HG03175 (cell line): ENCODE measurements at regions not wholly inside any gene's neighbourhood (a gene's known extent, or its start where the extent isn't known, plus 50 kb on each side); places are given as distances from the start of the nearest gene placed in this dataset.

Experiments used
- ATAC-seq: cut with Tn5 transposase; IDR thresholded peaks from one replicate; pipeline ENCODE4 v1.9.1; 2021; ENCODE audit warnings: mild to moderate bottlenecking, moderate library complexity; ENCODE audit not compliant: unreplicated experiment

DNA sequence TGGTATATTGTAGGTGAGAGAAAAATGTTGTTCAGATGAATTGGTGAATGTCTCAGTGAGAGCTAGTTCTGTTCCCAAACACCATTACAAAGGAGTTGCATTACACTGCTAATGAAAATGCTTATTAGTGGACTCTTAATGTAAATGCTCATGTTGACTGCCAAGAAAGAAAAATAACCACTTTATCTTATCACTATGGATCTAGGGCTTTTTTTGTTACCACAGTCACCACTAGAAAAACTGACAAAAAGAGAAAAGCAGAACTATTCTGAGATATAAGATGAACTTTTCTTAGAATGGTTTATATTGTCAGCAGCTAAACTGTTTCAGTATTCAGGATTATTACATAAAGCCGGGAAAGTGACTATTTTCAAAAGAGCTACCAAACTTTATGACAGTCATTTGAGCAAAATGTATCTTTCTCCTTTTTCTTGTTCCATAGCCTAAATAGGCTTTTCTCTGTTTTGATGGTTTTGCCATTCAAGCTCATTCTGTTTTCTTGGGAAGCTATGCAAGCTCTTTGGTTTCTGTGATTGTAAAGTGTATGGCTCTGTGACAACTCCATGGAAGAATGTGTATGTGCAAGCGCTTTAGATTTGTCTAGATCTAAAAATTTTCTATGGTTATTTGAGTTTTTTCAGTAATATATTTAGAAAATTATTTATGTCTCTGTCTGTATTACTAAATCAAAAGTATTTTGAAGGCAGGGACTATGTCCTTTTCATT, 64.2 kb upstream of the DPH5 start:
- no peak for ATAC-seq

DNA sequence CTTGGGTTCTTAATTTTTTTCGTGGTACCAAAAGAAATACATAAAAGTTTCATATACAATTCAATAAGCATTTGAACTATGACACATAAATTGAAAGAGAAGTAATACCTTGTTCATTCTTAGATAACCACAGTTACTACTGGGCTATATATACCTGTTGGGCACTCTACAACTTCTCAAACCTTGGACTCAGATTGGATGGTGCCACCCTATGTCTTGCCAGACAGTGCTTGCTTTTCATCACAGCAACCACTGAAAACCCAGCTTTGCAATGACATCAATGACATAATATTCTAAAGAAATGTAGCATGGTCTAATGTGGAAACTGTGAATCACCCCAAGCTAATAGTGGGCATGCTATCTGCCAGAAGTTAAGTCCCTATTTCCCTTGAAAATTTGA, 62.8 kb upstream of the DPH5 start:
- no peak for ATAC-seq

DNA sequence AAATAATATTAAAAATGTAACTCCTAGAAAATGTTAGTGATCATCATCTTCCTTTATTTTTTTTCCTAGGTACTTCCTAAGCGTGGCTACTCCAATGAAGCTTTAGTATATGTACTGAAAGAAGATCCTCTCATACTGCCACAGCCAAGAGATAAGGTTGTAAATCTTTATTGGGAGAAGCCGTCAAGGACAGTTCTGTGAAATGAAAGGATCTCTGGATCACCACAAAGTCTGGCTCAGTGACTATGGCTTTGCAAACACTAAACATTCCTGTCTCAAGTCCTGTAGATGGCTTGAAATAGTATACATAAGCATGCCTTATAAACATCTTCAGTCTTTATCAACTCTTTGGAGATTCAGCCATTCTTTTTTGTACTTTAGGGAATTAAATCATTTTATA, 61.2 kb upstream of the DPH5 start:
- no peak for ATAC-seq

DNA sequence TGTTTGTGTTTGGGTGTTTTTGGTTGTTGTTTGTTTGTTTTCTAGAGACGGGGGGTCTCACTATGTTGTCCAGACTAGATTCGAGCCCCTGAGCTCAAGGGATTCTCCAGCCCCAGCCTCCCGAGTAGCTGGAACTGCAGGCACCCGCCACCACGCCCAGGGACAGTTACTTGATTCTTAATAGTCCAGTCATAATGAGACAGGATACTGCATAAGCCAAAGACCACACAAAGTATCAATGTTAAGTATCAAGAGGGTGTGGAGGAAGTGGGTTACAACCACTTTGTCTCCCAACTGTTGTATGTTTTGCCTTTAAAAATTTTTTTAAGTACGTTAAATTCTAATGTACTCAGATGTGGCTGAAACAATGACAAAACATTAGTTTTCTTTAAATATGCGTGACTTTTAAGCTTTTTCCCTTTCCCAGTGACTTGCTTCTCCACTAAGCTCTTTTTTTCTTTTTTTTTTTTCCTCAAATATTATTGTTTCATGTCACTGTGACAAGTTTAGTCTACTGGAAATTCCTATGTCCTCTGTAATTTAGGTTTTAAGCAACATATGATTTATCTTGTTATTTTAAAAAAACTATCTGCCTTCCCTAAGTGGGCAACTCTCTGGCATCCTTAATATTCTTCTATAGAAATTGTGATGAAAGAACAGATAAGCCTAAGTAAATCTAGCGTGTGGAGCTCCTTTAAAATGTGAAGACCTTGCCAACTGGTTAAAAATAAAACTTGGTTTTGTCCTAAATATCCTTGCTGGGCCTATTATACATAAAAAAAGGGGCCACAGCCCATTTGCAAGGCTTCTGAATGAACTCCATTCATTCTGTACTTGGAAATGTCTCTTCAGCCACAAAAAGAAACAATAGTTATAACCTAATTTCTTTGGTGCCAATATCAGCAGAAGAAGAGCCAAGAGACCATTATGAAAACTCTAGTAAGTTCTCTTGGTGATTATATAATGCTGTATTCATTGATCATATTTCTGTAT, 56.2 kb upstream of the DPH5 start:
- peak; percentile 81 for ATAC-seq

DNA sequence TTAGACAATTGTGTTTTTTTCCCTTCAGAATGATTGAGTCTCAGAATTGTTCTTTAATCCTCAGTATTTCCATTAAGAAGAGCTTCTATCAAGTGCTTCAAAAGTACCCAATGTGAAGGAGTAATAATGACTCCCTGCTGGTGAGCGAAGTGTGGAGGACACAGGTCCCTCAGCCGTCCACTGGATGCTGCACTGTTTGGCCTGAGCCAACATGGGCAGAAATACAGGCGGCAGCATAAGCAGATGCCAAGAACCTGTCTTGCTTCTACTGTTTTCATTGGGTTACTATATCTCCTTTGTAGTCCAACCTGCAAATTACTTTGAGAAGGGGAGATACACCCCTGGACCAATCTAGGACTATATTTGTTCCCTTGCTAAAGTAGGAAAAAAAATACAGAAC, 55.3 kb upstream of the DPH5 start:
- ATAC-seq: no peak

DNA sequence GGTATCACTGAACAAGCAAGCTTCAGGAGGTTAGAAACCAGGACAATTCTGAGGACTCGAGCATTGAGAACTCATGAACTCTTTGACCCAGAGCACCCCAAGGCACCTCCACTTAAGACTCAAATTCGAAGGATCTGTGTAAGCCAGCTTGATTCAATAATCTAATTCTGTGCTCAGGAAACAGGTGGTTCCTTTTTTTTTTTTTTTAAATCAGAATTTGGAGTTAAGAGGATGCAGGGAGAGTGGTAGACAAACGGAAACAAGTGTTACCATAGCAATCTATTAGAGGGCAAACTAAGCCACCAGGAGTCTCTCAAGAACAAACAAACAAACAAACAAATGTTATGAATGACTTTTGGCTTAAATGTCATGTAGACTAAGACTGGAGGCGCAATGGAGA, 53.8 kb upstream of the DPH5 start:
- no peak for ATAC-seq

DNA sequence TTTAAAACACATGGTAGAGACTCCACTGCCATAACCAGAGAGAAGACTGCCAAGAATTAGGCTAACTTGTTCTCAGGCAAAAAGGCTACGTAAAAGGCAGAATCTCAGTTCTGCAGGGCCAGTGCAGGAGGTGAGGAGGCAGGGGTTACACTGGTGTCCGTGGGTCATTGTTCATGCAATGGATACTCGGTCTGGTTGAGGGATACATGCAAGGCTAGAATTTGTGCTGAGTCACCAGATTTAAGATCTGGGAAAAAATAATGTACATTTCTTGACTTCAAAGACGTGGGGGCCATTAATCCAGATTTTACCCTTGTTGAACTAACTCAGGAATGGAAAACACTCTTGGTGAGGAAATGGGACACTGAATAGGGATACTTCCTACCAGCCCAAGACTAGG, 52.3 kb upstream of the DPH5 start:
- ATAC-seq: no peak

DNA sequence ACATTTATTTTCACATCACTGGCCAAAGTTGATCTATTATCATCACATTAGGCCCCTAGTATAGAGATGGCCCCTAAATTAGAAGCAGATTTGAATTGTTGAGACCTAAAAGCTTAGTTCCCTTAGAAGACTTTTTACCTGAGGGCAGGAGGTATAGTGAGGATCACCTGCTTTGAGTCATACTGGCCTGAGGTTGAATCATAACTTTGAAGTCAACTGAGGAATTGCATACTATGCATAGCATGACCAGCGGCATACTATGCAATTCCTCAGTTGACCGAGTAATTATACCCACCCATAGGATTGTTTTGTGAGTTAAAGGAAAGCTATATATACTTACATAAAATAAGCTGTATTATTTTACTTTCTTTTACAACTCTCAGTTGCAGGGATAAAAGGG, 50.3 kb upstream of the DPH5 start:
- ATAC-seq: no peak
